Esophagus muscularis mucosa (tissue), 4 donors: ENCODE measurements at regions not wholly inside any gene's neighbourhood (a gene's known extent, or its start where the extent isn't known, plus 50 kb on each side); places are given as distances from the start of the nearest gene placed in this dataset.

Experiments used
- DNase-seq: peaks from one replicate; pipeline ENCODE4 v3.0.0-alpha.2; 2017; ENCODE audit errors: extremely low spot score
- H3K27ac ChIP-seq, 4 donors: fragments of 200-600 bp; sonication (generic); replicated peaks in 1 of 4; 1 replicate in 3 of 4; 2 replicates in 1 of 4; pipeline ENCODE4 v1.5.1; 2016 to 2019; ENCODE audit warnings: mild to moderate bottlenecking in 1 of 4
- H3K27me3 ChIP-seq, 4 donors: fragments of 200-600 bp; sonication (generic); one replicate each; pipeline versions ENCODE4 v1.5.1 to v1.6.0; 2016 to 2019
- H3K36me3 ChIP-seq, 4 donors: fragments of 200-600 bp; sonication (generic); one replicate each; pipeline ENCODE4 v1.5.1; 2016 to 2019
- H3K4me1 ChIP-seq, 4 donors: fragments of 200-600 bp; sonication (generic); one replicate each; pipeline ENCODE4 v1.5.1; 2016 to 2019
- H3K4me3 ChIP-seq, 4 donors: fragments of 200-600 bp; sonication (generic); 1 replicate in 2 of 4; 2 replicates in 2 of 4; pipeline ENCODE4 v1.5.1; 2016 to 2019; ENCODE audit warnings: mild to moderate bottlenecking in 4 of 4, moderate library complexity in 1 of 4
- H3K9me3 ChIP-seq, 4 donors: fragments of 200-600 bp; sonication (generic); 1 replicate in 3 of 4; 2 replicates in 1 of 4; pipeline ENCODE4 v1.5.1; 2016 to 2019
- EP300 ChIP-seq: sonication (generic); formaldehyde crosslinking; IDR thresholded peaks from one replicate; pipeline ENCODE4 v1.6.1; 2017; ENCODE audit warnings: antibody characterized with exemption
- POLR2A ChIP-seq: fragments of 450-650 bp; IDR thresholded peaks from one replicate; pipeline ENCODE4 v1.6.1; 2017; ENCODE audit warnings: antibody characterized with exemption, moderate library complexity, mild to moderate bottlenecking, low read depth
- POLR2AphosphoS5 ChIP-seq, 2 donors: sonication (generic); formaldehyde crosslinking; IDR thresholded peaks; one replicate each; pipeline ENCODE4 v1.6.1; 2017; ENCODE audit warnings: antibody characterized with exemption in 2 of 2
- WGBS: methylation state at CpG from one replicate; pipeline ENCODE4 v1.1.5; 2018; 5-methylcytosine and 5-hydroxymethylcytosine counted together
- intact Hi-C: fragments of 100-400 bp; cut with DNase I; formaldehyde crosslinking; loops from one replicate; pipeline ENCODE4 v1.15.1; 2023
- TF ChIP-seq, protein P1 (sequence below), 3 experiments: fragments of 200-600 bp in 2 of 3; fragments of 450-650 bp in 1 of 3; sonication (generic) in 2 of 3; IDR thresholded peaks; one replicate each; pipeline ENCODE4 v1.5.1; 2017 to 2019; ENCODE audit warnings: antibody characterized with exemption in 3 of 3, mild to moderate bottlenecking in 2 of 3, moderate library complexity in 1 of 3

DNA sequence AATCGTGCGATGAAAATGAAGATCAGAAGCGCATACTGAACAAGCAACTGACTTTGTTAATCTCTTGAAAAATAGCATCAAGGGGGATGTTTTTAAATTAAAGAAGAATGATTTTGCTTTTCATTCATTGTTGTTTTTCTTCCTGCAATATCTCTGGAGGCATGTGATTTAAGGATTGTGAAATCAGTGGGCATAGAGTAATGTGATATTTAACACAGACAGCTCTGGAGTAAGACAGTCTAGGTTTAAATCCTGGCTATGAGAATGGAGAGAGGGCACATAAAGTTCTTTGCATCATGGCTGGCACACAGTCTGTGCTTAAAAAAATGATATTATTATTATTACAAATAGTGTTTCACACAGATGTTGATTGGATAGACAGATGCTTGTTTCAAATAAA is 243.1 kb upstream of the NBEA start:
- intact Hi-C loops: no loop called here
- Histone ChIP-seq H3K9me3 (no peaks in the 10 kb centered on the region), H3K4me1 (no peaks in the 10 kb centered on the region), H3K27ac (no peak overlapping the region), H3K36me3 (no peaks in the 10 kb centered on the region), H3K27me3 (no peaks in the 10 kb centered on the region), H3K4me3 (no peak overlapping the region)
- WGBS: 92% methylated on average over 3 of the region's 3 CpGs
- no peak for TF ChIP-seq EP300
- no peak for TF ChIP-seq POLR2A
- TF ChIP-seq POLR2AphosphoS5 (IDR thresholded peaks at IDR 0.05): no peak
- TF ChIP-seq, protein P1, sequence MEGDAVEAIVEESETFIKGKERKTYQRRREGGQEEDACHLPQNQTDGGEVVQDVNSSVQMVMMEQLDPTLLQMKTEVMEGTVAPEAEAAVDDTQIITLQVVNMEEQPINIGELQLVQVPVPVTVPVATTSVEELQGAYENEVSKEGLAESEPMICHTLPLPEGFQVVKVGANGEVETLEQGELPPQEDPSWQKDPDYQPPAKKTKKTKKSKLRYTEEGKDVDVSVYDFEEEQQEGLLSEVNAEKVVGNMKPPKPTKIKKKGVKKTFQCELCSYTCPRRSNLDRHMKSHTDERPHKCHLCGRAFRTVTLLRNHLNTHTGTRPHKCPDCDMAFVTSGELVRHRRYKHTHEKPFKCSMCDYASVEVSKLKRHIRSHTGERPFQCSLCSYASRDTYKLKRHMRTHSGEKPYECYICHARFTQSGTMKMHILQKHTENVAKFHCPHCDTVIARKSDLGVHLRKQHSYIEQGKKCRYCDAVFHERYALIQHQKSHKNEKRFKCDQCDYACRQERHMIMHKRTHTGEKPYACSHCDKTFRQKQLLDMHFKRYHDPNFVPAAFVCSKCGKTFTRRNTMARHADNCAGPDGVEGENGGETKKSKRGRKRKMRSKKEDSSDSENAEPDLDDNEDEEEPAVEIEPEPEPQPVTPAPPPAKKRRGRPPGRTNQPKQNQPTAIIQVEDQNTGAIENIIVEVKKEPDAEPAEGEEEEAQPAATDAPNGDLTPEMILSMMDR (IDR thresholded peaks at IDR 0.05): no peak
- DNase-seq: no peak

DNA sequence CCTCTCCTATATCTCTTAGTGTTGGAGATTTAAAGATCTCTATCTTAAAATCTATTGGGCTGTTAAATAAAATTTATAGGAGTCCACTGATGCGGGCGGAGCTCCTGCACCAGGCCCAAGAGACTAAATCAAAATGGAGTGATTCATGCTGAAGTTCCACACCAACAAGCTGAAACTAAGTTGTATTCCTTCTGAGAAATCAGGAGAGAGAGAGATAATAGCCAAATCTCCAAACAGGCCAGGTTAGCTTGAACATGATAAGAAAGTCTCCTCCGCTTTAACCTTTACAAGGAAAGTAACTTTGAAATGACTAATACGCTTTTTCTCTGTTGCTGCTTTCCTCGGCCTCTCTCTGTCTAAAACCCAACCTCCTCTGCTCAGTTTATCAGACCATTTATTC is 241.9 kb upstream of the NBEA start:
- Histone ChIP-seq H3K4me3 (no peak overlapping the region), H3K9me3 (no peaks in the 10 kb centered on the region), H3K36me3 (no peaks in the 10 kb centered on the region), H3K4me1 (no peaks in the 10 kb centered on the region), H3K27me3 (no peaks in the 10 kb centered on the region), H3K27ac (no peak overlapping the region)
- WGBS: 95% methylated on average over 5 of the region's 5 CpGs
- intact Hi-C loops: no loop called here
- DNase-seq: no peak
- TF ChIP-seq POLR2AphosphoS5 (IDR thresholded peaks at IDR 0.05): no peak
- TF ChIP-seq, protein P1 (IDR thresholded peaks at IDR 0.05): no peak
- no peak for TF ChIP-seq EP300
- TF ChIP-seq POLR2A: no peak

DNA sequence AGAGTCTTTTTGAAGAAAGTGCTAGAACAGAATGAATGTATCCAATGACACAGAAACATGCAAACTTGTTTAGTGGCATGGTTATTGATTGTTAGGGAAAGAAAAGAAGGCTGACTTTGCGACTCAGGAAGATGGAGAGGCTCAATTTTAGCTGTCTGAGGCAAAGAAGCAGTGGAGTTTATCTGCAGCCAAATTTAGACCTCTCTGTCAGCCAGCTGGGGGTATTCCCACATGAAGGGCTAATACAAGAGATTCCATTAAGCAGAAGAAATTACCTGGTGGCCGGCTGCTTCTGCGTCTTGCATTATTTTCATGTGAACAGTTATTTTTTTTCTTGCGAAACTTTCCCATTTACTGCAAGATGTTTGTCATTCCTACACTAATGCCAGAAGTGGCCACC is 240.2 kb upstream of the NBEA start:
- intact Hi-C loops: no loop called here
- TF ChIP-seq EP300: no peak
- no peak for TF ChIP-seq POLR2AphosphoS5 (IDR thresholded peaks at IDR 0.05)
- TF ChIP-seq POLR2A: no peak
- TF ChIP-seq, protein P1 (IDR thresholded peaks at IDR 0.05): no peak
- H3K27ac ChIP-seq: no peak overlapping the region
- no peak overlapping the region for H3K4me3 ChIP-seq
- H3K9me3 ChIP-seq: no peaks in the 10 kb centered on the region
- H3K36me3 ChIP-seq: no peaks in the 10 kb centered on the region
- WGBS: 89% methylated on average over 4 of the region's 4 CpGs
- DNase-seq: no peak
- H3K27me3 ChIP-seq: no peaks in the 10 kb centered on the region
- H3K4me1 ChIP-seq: no peaks in the 10 kb centered on the region

DNA sequence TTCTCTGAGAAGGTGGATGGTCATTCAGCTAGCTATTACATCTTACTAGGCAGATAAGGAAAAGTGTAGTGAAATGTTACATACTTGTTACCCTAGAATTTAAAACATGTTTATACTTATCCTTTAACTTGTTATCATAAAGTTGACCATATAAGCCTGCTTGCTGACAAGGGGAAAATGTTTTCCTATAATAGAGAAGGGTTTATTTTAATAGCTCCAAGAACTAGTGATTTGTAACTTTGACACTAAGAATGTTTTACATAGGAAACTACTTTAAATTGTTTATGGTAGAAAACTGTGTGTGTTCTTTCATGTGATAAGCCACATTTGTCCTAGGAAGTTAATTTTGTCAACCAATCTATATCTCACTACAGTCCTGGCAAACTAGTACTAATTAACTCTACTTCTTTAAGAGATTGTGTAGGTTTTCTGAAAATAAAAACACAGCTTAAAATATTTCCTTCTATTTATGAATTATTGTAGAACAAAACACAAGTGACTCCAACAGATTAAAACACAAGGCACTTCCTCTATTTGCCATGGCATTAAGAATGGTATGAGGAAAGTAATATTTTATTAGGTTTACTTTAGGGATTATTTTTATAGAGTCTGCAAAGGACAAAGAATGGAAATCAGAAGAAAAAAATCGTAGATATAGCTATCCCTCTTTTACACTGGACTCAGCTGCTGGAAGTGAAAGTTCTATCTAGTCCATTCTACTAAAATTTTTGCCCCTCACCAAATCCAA is 233.3 kb upstream of the NBEA start:
- DNase-seq: no peak
- peaks cover 0 to 3% (median 0%) of the 10 kb centered on the region in 4 donors for H3K4me1 ChIP-seq
- H3K27me3 ChIP-seq: no peaks in the 10 kb centered on the region
- H3K4me3 ChIP-seq: no peak overlapping the region
- no peak overlapping the region for H3K27ac ChIP-seq
- no peaks in the 10 kb centered on the region for H3K36me3 ChIP-seq
- TF ChIP-seq, protein P1 (IDR thresholded peaks at IDR 0.05): no peak
- no peak for TF ChIP-seq POLR2AphosphoS5 (IDR thresholded peaks at IDR 0.05)
- no peak for TF ChIP-seq POLR2A
- no peak for TF ChIP-seq EP300
- intact Hi-C loops: no loop called here
- WGBS: 38% methylated on average over 1 of the region's 1 CpG
- no peaks in the 10 kb centered on the region for H3K9me3 ChIP-seq
